ENCODE measurements at regions not wholly inside any gene's neighbourhood (a gene's known extent, or its start where the extent isn't known, plus 50 kb on each side); places are given as distances from the start of the nearest gene placed in this dataset.
"Not testable (repeated sequence)": the region's sequence is repeated elsewhere in the genome, so short reads cannot be mapped to it uniquely, and the experiment has no call there.

- no peak for DNase-seq (ENCODE audit: low spot score)
Measured at GRCh38 chr6:74410630-74411029, 714.6 kb downstream of the CD109 start.

GRCh38 chr6:74409447-74409846 is 713.4 kb downstream of the CD109 start:
- DNase-seq (ENCODE audit: low spot score) = peak; percentile 21

- no peak for DNase-seq (ENCODE audit: low spot score)
Measured at GRCh38 chr6:74408844-74409243, 712.8 kb downstream of the CD109 start.

GRCh38 chr6:74404366-74404765 is 708.4 kb downstream of the CD109 start:
- DNase-seq (ENCODE audit: low spot score) = no peak

GRCh38 chr6:74402781-74403180 is 706.8 kb downstream of the CD109 start:
- no peak for DNase-seq (ENCODE audit: low spot score)

- not testable (repeated sequence) for DNase-seq (ENCODE audit: low spot score)
Measured at GRCh38 chr6:74378437-74378836, 682.4 kb downstream of the CD109 start.

GRCh38 chr6:74369556-74369993 is 673.6 kb downstream of the CD109 start:
- peak; percentile 2 for DNase-seq (ENCODE audit: low spot score)

- no peak for DNase-seq (ENCODE audit: low spot score)
Measured at GRCh38 chr6:74368746-74369145, 672.7 kb downstream of the CD109 start.

GRCh38 chr6:74366634-74367033 is 670.6 kb downstream of the CD109 start:
- no peak for DNase-seq (ENCODE audit: low spot score)

- no peak for DNase-seq (ENCODE audit: low spot score)
Measured at GRCh38 chr6:74362391-74362790, 666.4 kb downstream of the CD109 start.

GRCh38 chr6:74357321-74357720 is 661.3 kb downstream of the CD109 start:
- DNase-seq (ENCODE audit: low spot score) = no peak

GRCh38 chr6:74356391-74356790 is 660.4 kb downstream of the CD109 start:
- DNase-seq (ENCODE audit: low spot score) = peak; percentile 4

- DNase-seq (ENCODE audit: low spot score) = no peak
Measured at GRCh38 chr6:74346936-74347535, 651.0 kb downstream of the CD109 start.

- DNase-seq (ENCODE audit: low spot score) = no peak
Measured at GRCh38 chr6:74343804-74344203, 647.8 kb downstream of the CD109 start.

- DNase-seq (ENCODE audit: low spot score) = not testable (repeated sequence)
Measured at GRCh38 chr6:74343321-74343720, 647.3 kb downstream of the CD109 start.

- no peak for DNase-seq (ENCODE audit: low spot score)
Measured at GRCh38 chr6:74334722-74335121, 638.7 kb downstream of the CD109 start.

- no peak for DNase-seq (ENCODE audit: low spot score)
Measured at GRCh38 chr6:74333406-74333805, 637.4 kb downstream of the CD109 start.

GRCh38 chr6:74320715-74321114 is 624.7 kb downstream of the CD109 start:
- DNase-seq (ENCODE audit: low spot score) = no peak

- DNase-seq (ENCODE audit: low spot score) = no peak
Measured at GRCh38 chr6:74320074-74320473, 624.1 kb downstream of the CD109 start.

- DNase-seq (ENCODE audit: low spot score) = no peak
Measured at GRCh38 chr6:74319292-74319691, 623.3 kb downstream of the CD109 start.

- DNase-seq (ENCODE audit: low spot score) = no peak
Measured at GRCh38 chr6:74318738-74319137, 622.7 kb downstream of the CD109 start.

GRCh38 chr6:74312081-74312480 is 616.1 kb downstream of the CD109 start:
- DNase-seq (ENCODE audit: low spot score) = no peak

- DNase-seq (ENCODE audit: low spot score) = no peak
Measured at GRCh38 chr6:74311431-74311830, 615.4 kb downstream of the CD109 start.

GRCh38 chr6:74289884-74290283 is 593.9 kb downstream of the CD109 start:
- no peak for DNase-seq (ENCODE audit: low spot score)

Measured in A172 (cell line).